ENCODE measurements at regions not wholly inside any gene's neighbourhood (a gene's known extent, or its start where the extent isn't known, plus 50 kb on each side); places are given as distances from the start of the nearest gene placed in this dataset.

DNA sequence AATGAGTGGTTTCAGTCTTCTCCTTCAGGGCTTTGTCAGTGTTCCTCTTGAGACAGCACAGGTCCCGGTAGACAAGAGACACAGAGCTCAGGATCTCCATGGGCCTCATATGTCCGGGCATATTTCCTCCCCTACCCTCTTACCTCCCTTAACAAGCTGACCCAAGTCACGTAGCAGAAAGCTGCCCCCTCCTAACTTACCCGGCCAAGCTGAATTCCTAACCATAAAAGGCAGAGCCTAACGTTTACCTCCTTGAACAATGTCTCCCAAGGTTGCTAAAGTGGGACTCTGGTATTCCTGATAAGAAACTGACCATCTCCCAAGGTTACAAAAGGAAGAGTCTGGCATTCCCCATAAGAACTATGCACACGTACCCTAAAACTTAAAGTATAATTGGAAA lies 182.2 kb upstream of the USP15 start:
- TF ChIP-seq, protein P1, sequence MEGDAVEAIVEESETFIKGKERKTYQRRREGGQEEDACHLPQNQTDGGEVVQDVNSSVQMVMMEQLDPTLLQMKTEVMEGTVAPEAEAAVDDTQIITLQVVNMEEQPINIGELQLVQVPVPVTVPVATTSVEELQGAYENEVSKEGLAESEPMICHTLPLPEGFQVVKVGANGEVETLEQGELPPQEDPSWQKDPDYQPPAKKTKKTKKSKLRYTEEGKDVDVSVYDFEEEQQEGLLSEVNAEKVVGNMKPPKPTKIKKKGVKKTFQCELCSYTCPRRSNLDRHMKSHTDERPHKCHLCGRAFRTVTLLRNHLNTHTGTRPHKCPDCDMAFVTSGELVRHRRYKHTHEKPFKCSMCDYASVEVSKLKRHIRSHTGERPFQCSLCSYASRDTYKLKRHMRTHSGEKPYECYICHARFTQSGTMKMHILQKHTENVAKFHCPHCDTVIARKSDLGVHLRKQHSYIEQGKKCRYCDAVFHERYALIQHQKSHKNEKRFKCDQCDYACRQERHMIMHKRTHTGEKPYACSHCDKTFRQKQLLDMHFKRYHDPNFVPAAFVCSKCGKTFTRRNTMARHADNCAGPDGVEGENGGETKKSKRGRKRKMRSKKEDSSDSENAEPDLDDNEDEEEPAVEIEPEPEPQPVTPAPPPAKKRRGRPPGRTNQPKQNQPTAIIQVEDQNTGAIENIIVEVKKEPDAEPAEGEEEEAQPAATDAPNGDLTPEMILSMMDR (conservative IDR thresholded peaks at IDR 0.05; ENCODE audit: low read length), result no peak
- H3K4me3 ChIP-seq (ENCODE audit: low read length), result no peak overlapping the region
- no peak for DNase-seq (ENCODE audit: low read depth)

DNA sequence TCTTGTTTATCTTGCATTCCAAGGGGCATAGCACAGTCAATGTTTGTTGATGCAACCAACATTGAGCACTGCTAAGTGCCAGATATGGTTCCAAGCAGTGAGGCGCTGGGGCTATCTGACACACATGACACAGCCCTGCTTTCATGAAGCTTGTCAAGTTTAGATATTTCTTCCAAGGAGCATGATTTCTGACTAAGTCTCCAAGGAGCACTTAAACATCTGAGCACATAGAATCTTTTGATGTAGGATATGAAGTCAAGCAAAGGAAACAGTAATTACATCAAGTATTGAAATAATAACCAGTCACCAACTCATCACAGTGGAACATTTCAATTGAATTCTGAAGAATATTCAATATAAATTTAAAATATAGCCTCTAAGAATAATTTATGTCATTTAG lies 177.8 kb upstream of the USP15 start:
- no peak for DNase-seq (ENCODE audit: low read depth)
- no peak overlapping the region for H3K4me3 ChIP-seq (ENCODE audit: low read length)
- TF ChIP-seq, protein P1 (conservative IDR thresholded peaks at IDR 0.05; ENCODE audit: low read length), result no peak

DNA sequence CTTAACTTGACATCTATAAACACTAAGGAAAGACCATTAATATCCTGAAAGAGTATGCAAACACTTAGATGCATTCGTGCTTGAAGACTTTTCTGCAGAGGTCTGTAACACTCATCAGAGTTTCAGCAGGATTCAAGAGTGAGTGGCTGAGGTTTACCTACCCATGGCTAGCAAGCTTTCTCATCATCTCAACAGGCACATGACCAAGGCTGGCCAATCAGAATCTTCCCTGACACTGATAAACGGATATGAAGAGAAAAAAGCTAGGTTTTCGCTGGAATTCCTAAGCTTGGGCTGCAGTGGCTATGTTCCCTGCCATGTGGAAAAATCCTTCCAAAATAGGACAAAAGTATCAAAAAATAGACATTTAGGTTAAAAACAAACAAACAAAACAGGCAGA lies 162.1 kb upstream of the USP15 start:
- no peak for DNase-seq (ENCODE audit: low read depth)
- H3K4me3 ChIP-seq (ENCODE audit: low read length), result no peak overlapping the region
- TF ChIP-seq, protein P1 (conservative IDR thresholded peaks at IDR 0.05; ENCODE audit: low read length), result no peak

DNA sequence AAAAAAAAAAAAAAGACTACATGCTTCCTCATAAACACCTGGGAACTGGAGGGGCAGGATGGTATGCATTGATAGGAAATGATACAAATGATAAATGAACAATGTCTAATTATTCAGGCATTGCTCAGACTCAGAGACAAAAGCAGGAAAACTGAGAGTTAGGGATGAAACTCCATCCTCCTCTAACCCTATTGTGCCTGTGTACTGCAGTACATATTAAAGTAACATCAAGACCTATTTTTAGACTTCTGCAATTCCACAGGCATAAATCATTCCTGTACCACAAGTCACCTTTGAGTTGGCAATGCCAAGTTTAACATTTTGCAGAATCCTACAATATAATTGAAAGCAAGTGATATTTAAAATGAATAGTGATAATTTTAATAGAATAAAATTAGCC lies 156.5 kb upstream of the USP15 start:
- TF ChIP-seq, protein P1 (conservative IDR thresholded peaks at IDR 0.05; ENCODE audit: low read length), result no peak
- H3K4me3 ChIP-seq (ENCODE audit: low read length), result no peak overlapping the region
- DNase-seq (ENCODE audit: low read depth), result no peak

DNA sequence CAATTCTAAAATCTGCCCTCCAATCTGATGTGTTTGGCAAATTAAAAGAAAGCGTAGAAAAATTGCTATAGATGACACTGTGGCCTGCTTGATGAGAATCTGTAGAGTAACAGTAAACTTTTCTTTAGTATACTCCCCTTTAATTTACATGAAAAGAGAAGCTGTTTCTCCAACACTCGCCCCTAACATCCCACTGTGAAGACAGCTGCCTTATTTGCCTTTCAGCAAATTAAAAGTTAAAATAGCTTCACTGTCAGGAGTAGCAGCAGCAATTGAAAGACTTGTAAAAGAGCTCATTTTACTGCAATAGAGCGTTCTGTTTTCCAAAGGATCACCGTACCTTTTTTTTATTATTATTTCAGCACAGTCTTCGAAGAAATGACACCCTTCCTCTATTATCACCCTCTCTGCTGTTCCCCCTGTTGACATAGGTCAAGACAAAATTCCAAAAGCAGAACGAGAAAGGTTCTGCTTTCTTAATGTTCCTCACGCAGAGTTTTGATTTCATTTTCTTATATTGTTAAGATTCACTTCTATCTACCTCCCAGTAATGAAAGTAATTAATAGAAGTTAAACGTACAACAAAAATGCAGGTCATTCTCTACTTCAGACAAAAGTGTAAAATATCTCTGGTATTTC lies 153.5 kb upstream of the USP15 start:
- TF ChIP-seq, protein P1 (conservative IDR thresholded peaks at IDR 0.05; ENCODE audit: low read length), result no peak
- DNase-seq (ENCODE audit: low read depth), result no peak
- H3K4me3 ChIP-seq (ENCODE audit: low read length), result no peak overlapping the region

DNA sequence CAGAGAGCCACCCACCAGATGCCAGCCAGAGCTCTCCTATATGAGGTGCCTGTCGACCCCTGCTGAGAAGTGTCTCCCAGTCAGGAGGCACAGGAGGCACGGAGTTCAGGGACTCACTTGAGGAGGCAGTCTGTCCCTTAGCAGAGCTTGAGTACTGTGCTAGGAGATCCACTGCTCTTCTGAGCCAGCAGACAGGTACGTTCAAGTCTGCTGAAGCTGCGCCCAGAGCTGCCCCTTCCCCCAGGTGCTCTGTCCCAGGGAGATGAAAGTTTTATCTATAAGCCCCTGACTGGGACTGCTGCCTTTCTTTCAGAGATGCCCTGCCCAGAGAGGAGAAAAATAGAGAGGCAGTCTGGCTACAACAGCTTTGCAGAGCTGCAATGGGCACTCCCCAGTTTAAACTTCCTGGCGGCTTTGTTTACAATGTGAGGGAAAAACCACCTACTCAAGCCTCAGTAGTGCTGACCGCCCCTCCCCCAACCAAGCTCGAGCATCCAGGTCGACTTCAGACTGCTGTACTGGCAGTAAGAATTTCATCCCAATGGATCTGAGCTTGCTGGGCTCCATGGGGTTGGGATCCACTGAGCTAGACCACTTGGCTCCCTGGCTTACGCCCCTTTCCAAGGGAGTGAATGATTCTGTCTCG lies 146.7 kb upstream of the USP15 start:
- TF ChIP-seq, protein P1 (conservative IDR thresholded peaks at IDR 0.05; ENCODE audit: low read length), result no peak
- DNase-seq (ENCODE audit: low read depth), result no peak
- no peak overlapping the region for H3K4me3 ChIP-seq (ENCODE audit: low read length)

DNA sequence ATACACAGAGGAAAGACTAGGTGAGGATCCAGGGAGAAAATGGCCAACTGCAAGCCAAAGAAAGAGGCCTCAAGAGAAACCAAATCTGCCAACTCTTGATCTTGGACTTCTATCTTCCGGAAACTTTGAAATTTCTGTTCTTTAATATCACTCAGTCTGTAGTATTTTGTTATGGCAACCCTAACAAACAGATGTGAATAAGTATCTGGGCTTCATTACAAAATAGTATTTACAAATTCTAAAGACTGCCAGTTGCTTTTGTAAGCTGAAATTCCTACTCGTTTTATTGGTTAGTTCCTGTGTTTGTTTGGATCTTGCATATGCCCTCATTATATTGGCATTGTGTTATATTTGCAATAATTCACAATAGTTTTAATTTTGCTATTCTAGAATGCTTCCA lies 143.2 kb upstream of the USP15 start:
- TF ChIP-seq, protein P1 (conservative IDR thresholded peaks at IDR 0.05; ENCODE audit: low read length), result no peak
- no peak overlapping the region for H3K4me3 ChIP-seq (ENCODE audit: low read length)
- DNase-seq (ENCODE audit: low read depth), result no peak
